Liver (tissue), 8 donors: ENCODE measurements at regions not wholly inside any gene's neighbourhood (a gene's known extent, or its start where the extent isn't known, plus 50 kb on each side); places are given as distances from the start of the nearest gene placed in this dataset.

Source experiments
- DNase-seq: peaks from one replicate; pipeline ENCODE4 v3.0.0-alpha.2; 2017; ENCODE audit warnings: low spot score
- H3K27ac ChIP-seq, 2 donors: one replicate each; pipeline ENCODE4 v1.7.0; 2013; ENCODE audit warnings: inconsistent platforms in 2 of 2, low read length in 2 of 2, control low read depth in 1 of 2, low read depth in 1 of 2, mild to moderate bottlenecking in 1 of 2
- H3K27me3 ChIP-seq, 4 donors: one replicate each; pipeline versions ENCODE4 v1.6.1 to v1.7.0; 2013; ENCODE audit warnings: low read length in 3 of 4, inconsistent platforms in 1 of 4, mild to moderate bottlenecking in 1 of 4, moderate library complexity in 1 of 4; ENCODE audit not compliant: control insufficient read depth in 4 of 4, insufficient read depth in 4 of 4
- H3K36me3 ChIP-seq, 4 donors: one replicate each; pipeline versions ENCODE4 v1.6.1 to v1.7.0; 2013; ENCODE audit warnings: low read length in 3 of 4, mild to moderate bottlenecking in 3 of 4, low read depth in 1 of 4, moderate library complexity in 1 of 4; ENCODE audit not compliant: control insufficient read depth in 4 of 4, insufficient read depth in 3 of 4
- H3K4me1 ChIP-seq, 4 donors: one replicate each; pipeline versions ENCODE4 v1.6.1 to v1.7.0; 2013; ENCODE audit warnings: low read length in 3 of 4, mild to moderate bottlenecking in 3 of 4, moderate library complexity in 1 of 4; ENCODE audit not compliant: control insufficient read depth in 4 of 4, insufficient read depth in 4 of 4
- H3K4me3 ChIP-seq, 3 donors: one replicate each; pipeline versions ENCODE4 v1.6.1 to v1.7.0; 2013; ENCODE audit warnings: low read length in 3 of 3, control low read depth in 1 of 3, low read depth in 1 of 3, mild to moderate bottlenecking in 1 of 3
- H3K9ac ChIP-seq, 2 donors: one replicate each; pipeline ENCODE4 v1.7.0; 2013; ENCODE audit warnings: low read length in 2 of 2, mild to moderate bottlenecking in 2 of 2, moderate library complexity in 2 of 2, control low read depth in 1 of 2, low read depth in 1 of 2
- H3K9me3 ChIP-seq, 4 donors: one replicate each; pipeline versions ENCODE4 v1.6.1 to v1.7.0; 2013; ENCODE audit warnings: low read length in 3 of 4; ENCODE audit not compliant: control insufficient read depth in 4 of 4
- ATF3 ChIP-seq: IDR thresholded peaks from 2 replicates; pipeline ENCODE4 v1.6.1; 2016; ENCODE audit warnings: antibody characterized with exemption
- CTCF ChIP-seq: fragments of 150-350 bp; IDR thresholded peaks from 2 replicates; pipeline ENCODE4 v1.5.1; 2017; ENCODE audit warnings: improper control_type of control experiment, low read depth, low read length; ENCODE audit not compliant: missing input control
- EGR1 ChIP-seq, 2 donors: IDR thresholded peaks; 2 replicates each; pipeline ENCODE4 v1.6.1; 2016 to 2018; ENCODE audit warnings: antibody characterized with exemption in 2 of 2, low read depth in 2 of 2
- FOXA1 ChIP-seq: IDR thresholded peaks from 2 replicates; pipeline ENCODE4 v1.6.1; 2016; ENCODE audit warnings: antibody characterized with exemption
- FOXA2 ChIP-seq: IDR thresholded peaks from 2 replicates; pipeline ENCODE4 v1.6.1; 2016; ENCODE audit warnings: antibody characterized with exemption
- GABPA ChIP-seq, 2 donors: IDR thresholded peaks in 1 of 2; conservative IDR thresholded peaks in 1 of 2; 2 replicates each; pipeline ENCODE4 v1.6.1; 2016; ENCODE audit warnings: antibody characterized with exemption in 2 of 2, mild to moderate bottlenecking in 1 of 2, moderate library complexity in 1 of 2
- HNF4A ChIP-seq, 2 donors: conservative IDR thresholded peaks; 2 replicates each; pipeline ENCODE4 v1.6.1; 2016; ENCODE audit warnings: antibody characterized with exemption in 2 of 2, mild to moderate bottlenecking in 2 of 2
- HNF4G ChIP-seq: IDR thresholded peaks from 2 replicates; pipeline ENCODE4 v1.6.1; 2016; ENCODE audit warnings: antibody characterized with exemption
- JUND ChIP-seq, 2 donors: IDR thresholded peaks; 2 replicates each; pipeline ENCODE4 v1.6.1; 2016; ENCODE audit warnings: antibody characterized with exemption in 2 of 2
- MAX ChIP-seq: IDR thresholded peaks from 2 replicates; pipeline ENCODE4 v1.6.1; 2016; ENCODE audit warnings: antibody characterized with exemption
- NR2F2 ChIP-seq: IDR thresholded peaks from 2 replicates; pipeline ENCODE4 v1.6.1; 2016; ENCODE audit warnings: antibody characterized with exemption
- RAD21 ChIP-seq, 2 donors: IDR thresholded peaks; 2 replicates each; pipeline ENCODE4 v1.6.1; 2016; ENCODE audit warnings: antibody characterized with exemption in 2 of 2, mild to moderate bottlenecking in 2 of 2
- REST ChIP-seq: IDR thresholded peaks from 2 replicates; pipeline ENCODE4 v1.6.1; 2016; ENCODE audit warnings: antibody characterized with exemption, mild to moderate bottlenecking
- RXRA ChIP-seq, 2 donors: IDR thresholded peaks; 2 replicates each; pipeline ENCODE4 v1.6.1; 2017 to 2018; ENCODE audit warnings: antibody characterized with exemption in 2 of 2, mild to moderate bottlenecking in 1 of 2
- SP1 ChIP-seq: IDR thresholded peaks from 2 replicates; pipeline ENCODE4 v1.6.1; 2018; ENCODE audit warnings: antibody characterized with exemption, mild to moderate bottlenecking
- TAF1 ChIP-seq: conservative IDR thresholded peaks from 2 replicates; pipeline ENCODE4 v1.6.1; 2016; ENCODE audit warnings: antibody characterized with exemption, mild to moderate bottlenecking
- YY1 ChIP-seq: IDR thresholded peaks from 2 replicates; pipeline ENCODE4 v1.6.1; 2016; ENCODE audit warnings: antibody characterized with exemption, mild to moderate bottlenecking
- ZBTB33 ChIP-seq: IDR thresholded peaks from 2 replicates; pipeline ENCODE4 v1.6.1; 2016; ENCODE audit warnings: antibody characterized with exemption
- WGBS: extraction: QIAGEN DNeasy Blood & Tissue Kit; methylation state at CpG from one replicate; pipeline ENCODE4 v1.1.7; 2013; 5-methylcytosine and 5-hydroxymethylcytosine counted together
- donor health status: healthy.
- donor health status: healthy.
- donor health status: healthy.
- donor health status: healthy.
- donor health status: healthy.

GRCh38 chr1:190597294-190597693 lies 119.6 kb upstream of the BRINP3 start:
- no peak for TF ChIP-seq ATF3
- no peak for TF ChIP-seq FOXA1
- TF ChIP-seq EGR1 (IDR thresholded peaks at IDR 0.05; ENCODE audit: low read depth in 2 of 2): no peak
- TF ChIP-seq YY1: no peak
- no peak for TF ChIP-seq JUND (IDR thresholded peaks at IDR 0.05)
- TF ChIP-seq NR2F2: no peak
- TF ChIP-seq SP1: no peak
- TF ChIP-seq RXRA (IDR thresholded peaks at IDR 0.05): no peak
- TF ChIP-seq HNF4A (conservative IDR thresholded peaks at IDR 0.05): no peak
- no peak for TF ChIP-seq TAF1
- no peak for TF ChIP-seq RAD21 (IDR thresholded peaks at IDR 0.05)
- TF ChIP-seq REST: no peak
- no peak for TF ChIP-seq HNF4G
- no peak for TF ChIP-seq GABPA (IDR thresholded peaks at IDR 0.05 in 1 of 2, conservative IDR thresholded peaks at IDR 0.05 in 1 of 2)
- no peak for TF ChIP-seq MAX
- TF ChIP-seq ZBTB33: no peak
- TF ChIP-seq CTCF: no peak
- no peak for TF ChIP-seq FOXA2
- H3K4me1 ChIP-seq: no peaks in the 10 kb centered on the region
- no peak overlapping the region for H3K9ac ChIP-seq
- H3K4me3 ChIP-seq: no peak overlapping the region
- H3K36me3 ChIP-seq: no peaks in the 10 kb centered on the region
- H3K27ac ChIP-seq: no peak overlapping the region
- 9% methylated on average over 1 of the region's 1 CpG for WGBS
- DNase-seq: no peak
- no peaks in the 10 kb centered on the region for H3K27me3 ChIP-seq
- H3K9me3 ChIP-seq: no peaks in the 10 kb centered on the region

- Histone ChIP-seq H3K4me3 (no peak overlapping the region), H3K27ac (no peak overlapping the region), H3K9ac (no peak overlapping the region), H3K36me3 (no peaks in the 10 kb centered on the region), H3K4me1 (no peaks in the 10 kb centered on the region), H3K9me3 (no peaks in the 10 kb centered on the region), H3K27me3 (no peaks in the 10 kb centered on the region)
- TF ChIP-seq YY1: no peak
- no peak for TF ChIP-seq MAX
- TF ChIP-seq ZBTB33: no peak
- TF ChIP-seq SP1: no peak
- TF ChIP-seq TAF1: no peak
- TF ChIP-seq FOXA1: no peak
- TF ChIP-seq NR2F2: no peak
- TF ChIP-seq EGR1 (IDR thresholded peaks at IDR 0.05; ENCODE audit: low read depth in 2 of 2): no peak
- no peak for TF ChIP-seq HNF4A (conservative IDR thresholded peaks at IDR 0.05)
- no peak for TF ChIP-seq HNF4G
- TF ChIP-seq JUND (IDR thresholded peaks at IDR 0.05): no peak
- no peak for TF ChIP-seq FOXA2
- TF ChIP-seq ATF3: no peak
- DNase-seq: no peak
Observed at GRCh38 chr1:190599670-190600069, 122.0 kb upstream of the BRINP3 start.
